ENCODE measurements at regions not wholly inside any gene's neighbourhood (a gene's known extent, or its start where the extent isn't known, plus 50 kb on each side); places are given as distances from the start of the nearest gene placed in this dataset.

- TF ChIP-seq CTCF (IDR thresholded peaks at IDR 0.05) (no peak), POLR2A (IDR thresholded peaks at IDR 0.05) (no peak)
Measured at GRCh38 chr15:35215093-35215492, 130.0 kb upstream of the NANOGP8 start.

Data from thyroid gland (tissue), 4 donors.